Fibroblast of the aortic adventitia (primary cell): ENCODE measurements at regions not wholly inside any gene's neighbourhood (a gene's known extent, or its start where the extent isn't known, plus 50 kb on each side); places are given as distances from the start of the nearest gene placed in this dataset.

ENCODE experiments used
- DNase-seq: peaks from one replicate; pipeline ENCODE4 v3.0.0-alpha.2; 2010; ENCODE audit warnings: low read depth
- H3K4me3 ChIP-seq: 2 replicates; pipeline ENCODE4 v1.5.1; 2011; ENCODE audit warnings: low read depth, mild to moderate bottlenecking, control low read depth, low read length, moderate library complexity
- TF ChIP-seq, protein P1 (sequence below): IDR thresholded peaks from 2 replicates; pipeline ENCODE4 v1.5.1; 2011; ENCODE audit warnings: mild to moderate bottlenecking, low read length, control low read depth, inconsistent platforms; ENCODE audit not compliant: insufficient read depth

DNA sequence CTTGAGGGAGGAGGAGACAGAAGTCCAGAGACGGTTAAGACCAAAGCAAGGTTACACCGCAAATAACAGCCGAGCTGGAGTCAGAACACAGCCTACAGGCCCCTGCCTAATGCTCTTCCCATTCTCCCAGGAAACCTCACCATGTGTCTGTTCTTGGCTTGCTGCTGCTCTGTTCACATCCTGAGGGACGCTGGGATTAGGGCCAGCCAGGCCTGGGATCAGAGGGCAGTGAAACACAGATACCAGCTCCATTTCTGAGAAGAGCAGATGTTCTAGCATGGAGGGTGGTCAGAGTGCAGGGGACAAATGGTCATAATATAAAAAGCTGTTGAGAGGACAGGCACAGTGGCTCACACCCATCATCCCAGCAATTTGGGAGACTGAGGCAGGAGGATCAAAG, 124.8 kb upstream of the LARP1 start:
- TF ChIP-seq, protein P1, sequence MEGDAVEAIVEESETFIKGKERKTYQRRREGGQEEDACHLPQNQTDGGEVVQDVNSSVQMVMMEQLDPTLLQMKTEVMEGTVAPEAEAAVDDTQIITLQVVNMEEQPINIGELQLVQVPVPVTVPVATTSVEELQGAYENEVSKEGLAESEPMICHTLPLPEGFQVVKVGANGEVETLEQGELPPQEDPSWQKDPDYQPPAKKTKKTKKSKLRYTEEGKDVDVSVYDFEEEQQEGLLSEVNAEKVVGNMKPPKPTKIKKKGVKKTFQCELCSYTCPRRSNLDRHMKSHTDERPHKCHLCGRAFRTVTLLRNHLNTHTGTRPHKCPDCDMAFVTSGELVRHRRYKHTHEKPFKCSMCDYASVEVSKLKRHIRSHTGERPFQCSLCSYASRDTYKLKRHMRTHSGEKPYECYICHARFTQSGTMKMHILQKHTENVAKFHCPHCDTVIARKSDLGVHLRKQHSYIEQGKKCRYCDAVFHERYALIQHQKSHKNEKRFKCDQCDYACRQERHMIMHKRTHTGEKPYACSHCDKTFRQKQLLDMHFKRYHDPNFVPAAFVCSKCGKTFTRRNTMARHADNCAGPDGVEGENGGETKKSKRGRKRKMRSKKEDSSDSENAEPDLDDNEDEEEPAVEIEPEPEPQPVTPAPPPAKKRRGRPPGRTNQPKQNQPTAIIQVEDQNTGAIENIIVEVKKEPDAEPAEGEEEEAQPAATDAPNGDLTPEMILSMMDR: no peak
- no peak for DNase-seq
- no peak overlapping the region for H3K4me3 ChIP-seq

DNA sequence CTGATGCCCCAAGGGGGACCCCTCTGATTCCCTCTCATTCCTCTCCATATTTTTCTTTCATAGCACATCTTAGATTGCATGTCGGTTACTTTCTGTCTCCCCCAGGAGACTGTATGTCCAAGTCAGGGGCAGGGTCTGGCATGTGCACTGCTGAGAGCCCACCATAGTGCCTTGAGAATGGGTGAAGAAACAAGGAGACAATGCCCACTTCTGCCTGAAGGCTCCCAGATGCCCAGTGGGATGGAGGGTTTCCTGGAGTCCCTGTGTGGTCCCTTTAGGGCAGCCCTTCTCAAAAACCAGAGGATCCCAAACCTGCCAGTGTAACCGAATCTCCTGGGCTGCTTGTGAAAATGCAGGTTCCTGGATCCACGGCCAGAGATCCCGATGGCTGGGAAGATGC, 126.5 kb upstream of the LARP1 start:
- no peak overlapping the region for H3K4me3 ChIP-seq
- no peak for DNase-seq
- TF ChIP-seq, protein P1: no peak

DNA sequence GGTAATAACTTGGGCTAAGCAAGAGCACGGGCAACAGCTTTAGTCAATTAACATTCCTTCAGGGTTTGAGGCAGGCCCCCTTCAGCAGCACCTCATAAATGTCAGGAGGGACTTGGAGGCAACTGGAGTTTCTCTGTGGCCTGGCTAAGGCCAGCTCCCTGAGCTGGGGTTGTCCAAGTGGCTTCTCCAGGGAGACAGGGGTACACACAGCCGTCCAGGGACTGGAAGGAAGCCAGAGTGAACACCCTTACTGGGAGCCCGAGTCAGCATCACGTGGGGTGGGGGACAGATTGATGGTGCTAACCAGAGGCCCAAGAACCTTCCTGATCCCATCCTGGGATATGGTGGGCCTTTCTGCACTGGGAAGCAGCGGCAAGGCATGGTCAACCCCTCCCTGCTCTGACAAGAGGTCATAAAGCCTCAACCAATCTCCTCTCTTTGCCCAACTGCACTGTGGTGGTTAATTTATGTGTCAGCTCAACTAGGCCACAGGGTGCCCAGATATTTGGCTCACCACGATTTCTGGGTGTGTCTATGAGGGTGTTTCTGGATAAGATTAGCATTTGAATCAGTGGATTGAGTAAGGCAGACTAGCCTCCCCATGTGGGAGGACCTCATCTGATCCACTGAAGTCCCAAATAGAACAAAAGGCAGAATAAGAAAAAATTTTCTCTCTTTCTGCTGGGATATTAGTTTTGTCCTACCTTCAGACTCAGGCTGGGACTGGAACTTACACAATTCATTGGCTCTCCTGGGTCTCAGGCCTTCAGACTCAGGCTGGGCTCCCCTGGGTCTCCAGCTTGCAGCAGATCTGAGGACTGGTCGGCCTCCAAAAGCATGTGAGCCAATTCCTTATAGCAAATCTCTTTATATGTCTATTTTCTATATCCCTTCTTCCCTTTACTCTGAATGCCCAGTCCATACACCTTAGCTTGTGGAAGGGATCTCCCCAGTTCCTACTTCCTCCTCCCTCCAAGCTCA, 127.2 kb upstream of the LARP1 start:
- TF ChIP-seq, protein P1: no peak
- peak; percentile 37 for DNase-seq
- H3K4me3 ChIP-seq: no peak overlapping the region

DNA sequence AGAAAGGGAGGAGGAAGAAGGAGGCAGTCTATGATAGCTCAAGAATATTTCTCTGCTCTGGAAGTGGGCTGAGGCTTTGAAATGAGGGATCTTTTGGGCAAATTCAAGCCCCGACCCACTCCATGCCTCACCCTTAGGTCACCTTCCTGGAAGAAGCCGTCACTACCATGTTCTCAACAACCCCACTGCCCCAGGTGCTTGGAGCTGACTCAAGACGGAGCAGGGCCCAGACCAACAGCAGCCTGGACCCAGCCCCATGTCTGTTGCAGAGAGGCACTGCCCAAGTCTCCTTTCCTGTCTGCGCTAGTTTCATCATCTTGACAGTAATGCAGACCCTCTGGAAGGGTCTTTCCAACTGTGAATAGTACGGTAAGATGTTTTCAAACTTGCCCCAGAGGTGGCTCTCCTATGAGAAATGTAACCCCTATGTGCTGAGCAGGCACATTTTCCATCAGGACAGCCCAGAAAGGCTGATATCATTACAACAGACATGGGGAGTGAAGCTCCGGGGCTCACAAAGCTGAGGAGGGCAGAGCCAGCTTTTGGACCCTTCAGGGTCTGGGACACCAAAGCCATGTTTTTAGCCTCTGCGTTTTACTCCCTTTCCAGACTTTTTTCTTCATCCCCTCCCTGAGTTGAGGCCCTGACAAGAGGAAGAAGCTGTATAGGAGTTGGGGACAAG, 128.2 kb upstream of the LARP1 start:
- TF ChIP-seq, protein P1: no peak
- no peak overlapping the region for H3K4me3 ChIP-seq
- DNase-seq: no peak

DNA sequence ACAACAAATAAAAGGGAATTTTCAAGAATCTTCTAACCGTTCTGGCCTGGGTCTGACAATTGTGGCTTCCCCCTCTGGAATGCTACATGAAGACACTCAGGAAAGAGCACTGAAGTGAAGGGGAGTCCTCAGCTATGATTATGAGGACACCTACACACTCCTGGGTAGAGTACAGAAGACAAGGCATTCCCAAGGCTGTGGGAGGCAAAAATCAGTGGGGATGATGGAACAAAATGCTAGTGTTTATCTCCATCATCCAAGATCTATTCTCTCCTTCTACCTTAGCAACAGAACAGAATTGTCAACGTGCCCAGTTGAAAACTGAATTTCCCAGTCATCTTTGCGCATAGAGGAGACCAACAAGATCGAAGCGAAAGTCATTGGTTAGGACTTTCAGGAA, 130.1 kb upstream of the LARP1 start:
- TF ChIP-seq, protein P1: no peak
- H3K4me3 ChIP-seq: no peak overlapping the region
- DNase-seq: no peak

DNA sequence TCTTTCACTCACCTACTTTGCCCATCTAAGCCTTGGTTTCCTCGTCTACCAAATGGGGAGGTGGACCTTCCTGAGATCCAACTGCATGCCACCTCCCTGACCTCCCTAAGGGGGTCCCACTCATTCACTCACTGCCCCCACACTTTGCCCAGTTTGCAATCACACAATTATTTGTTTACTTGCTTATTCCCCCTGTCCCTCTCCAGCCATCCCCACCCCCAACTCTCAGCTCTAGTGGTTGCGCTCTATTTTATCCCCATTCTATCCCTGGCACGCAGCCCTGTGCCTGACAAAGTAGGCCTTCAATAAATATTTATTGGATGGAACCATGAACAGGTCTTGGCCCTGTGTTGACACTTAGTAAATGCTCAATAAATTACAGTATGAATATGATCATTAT, 130.8 kb upstream of the LARP1 start:
- no peak for DNase-seq
- TF ChIP-seq, protein P1: no peak
- H3K4me3 ChIP-seq: no peak overlapping the region
